22Rv1 (cell line): ENCODE measurements at regions not wholly inside any gene's neighbourhood (a gene's known extent, or its start where the extent isn't known, plus 50 kb on each side); places are given as distances from the start of the nearest gene placed in this dataset.

Experiments
- ZFX ChIP-seq: fragments of 450-650 bp; IDR thresholded peaks from 2 replicates; pipeline ENCODE4 v1.6.1; 2017; ENCODE audit warnings: antibody characterized with exemption, borderline replicate concordance
- TF ChIP-seq, protein P1 (sequence below): fragments of 450-650 bp; IDR thresholded peaks from 2 replicates; pipeline ENCODE4 v1.5.1; 2017; ENCODE audit warnings: mild to moderate bottlenecking

DNA sequence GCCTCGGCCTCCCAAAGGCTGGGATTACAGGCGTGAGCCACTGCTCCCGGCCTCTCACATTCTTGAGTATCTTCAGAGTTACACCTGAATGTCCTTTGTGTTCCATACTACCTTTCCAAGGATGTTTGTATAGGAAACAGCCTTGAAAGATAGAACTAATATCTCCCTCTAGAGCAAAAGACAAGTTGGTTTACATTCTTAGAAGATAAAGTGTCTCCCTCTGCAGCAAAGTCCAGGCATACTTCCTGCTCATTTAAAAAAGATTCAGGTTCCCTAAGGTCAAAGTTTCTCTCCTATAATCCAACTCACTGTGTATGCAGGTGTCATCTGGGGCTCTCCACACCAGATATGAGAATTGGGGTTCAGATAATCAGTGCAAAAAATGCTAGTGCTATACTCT, 224.4 kb downstream of the TPBG start:
- TF ChIP-seq, protein P1, sequence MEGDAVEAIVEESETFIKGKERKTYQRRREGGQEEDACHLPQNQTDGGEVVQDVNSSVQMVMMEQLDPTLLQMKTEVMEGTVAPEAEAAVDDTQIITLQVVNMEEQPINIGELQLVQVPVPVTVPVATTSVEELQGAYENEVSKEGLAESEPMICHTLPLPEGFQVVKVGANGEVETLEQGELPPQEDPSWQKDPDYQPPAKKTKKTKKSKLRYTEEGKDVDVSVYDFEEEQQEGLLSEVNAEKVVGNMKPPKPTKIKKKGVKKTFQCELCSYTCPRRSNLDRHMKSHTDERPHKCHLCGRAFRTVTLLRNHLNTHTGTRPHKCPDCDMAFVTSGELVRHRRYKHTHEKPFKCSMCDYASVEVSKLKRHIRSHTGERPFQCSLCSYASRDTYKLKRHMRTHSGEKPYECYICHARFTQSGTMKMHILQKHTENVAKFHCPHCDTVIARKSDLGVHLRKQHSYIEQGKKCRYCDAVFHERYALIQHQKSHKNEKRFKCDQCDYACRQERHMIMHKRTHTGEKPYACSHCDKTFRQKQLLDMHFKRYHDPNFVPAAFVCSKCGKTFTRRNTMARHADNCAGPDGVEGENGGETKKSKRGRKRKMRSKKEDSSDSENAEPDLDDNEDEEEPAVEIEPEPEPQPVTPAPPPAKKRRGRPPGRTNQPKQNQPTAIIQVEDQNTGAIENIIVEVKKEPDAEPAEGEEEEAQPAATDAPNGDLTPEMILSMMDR: no peak
- no peak for TF ChIP-seq ZFX
